ENCODE measurements at regions not wholly inside any gene's neighbourhood (a gene's known extent, or its start where the extent isn't known, plus 50 kb on each side); places are given as distances from the start of the nearest gene placed in this dataset.
A peak's percentile ranks its signal among the peaks of the same experiment; 100 is the strongest.

GRCh38 chr2:226426292-226426736 lies 373.3 kb downstream of the IRS1 start:
- no peak for DNase-seq

- no peak for DNase-seq
These were observed 374.6 kb downstream of the IRS1 start for GRCh38 chr2:226424971-226425370.

- DNase-seq: peak; percentile 27
These were observed 376.1 kb downstream of the IRS1 start for GRCh38 chr2:226423498-226423960.

GRCh38 chr2:226420646-226421045 lies 379.0 kb downstream of the IRS1 start:
- no peak for DNase-seq

- DNase-seq: no peak
These were observed 381.1 kb downstream of the IRS1 start for GRCh38 chr2:226418521-226418920.

GRCh38 chr2:226414335-226414734 lies 385.3 kb downstream of the IRS1 start:
- no peak for DNase-seq

- DNase-seq: no peak
These were observed 386.0 kb downstream of the IRS1 start for GRCh38 chr2:226413498-226414130.

GRCh38 chr2:226411727-226412360 lies 387.8 kb downstream of the IRS1 start:
- DNase-seq: no peak

- no peak for DNase-seq
These were observed 388.4 kb downstream of the IRS1 start for GRCh38 chr2:226411205-226411604.

GRCh38 chr2:226410247-226410835 lies 389.3 kb downstream of the IRS1 start:
- DNase-seq: no peak

- DNase-seq: no peak
These were observed 390.5 kb downstream of the IRS1 start for GRCh38 chr2:226409134-226409533.

GRCh38 chr2:226408141-226408540 lies 391.5 kb downstream of the IRS1 start:
- no peak for DNase-seq

GRCh38 chr2:226407135-226407534 lies 392.5 kb downstream of the IRS1 start:
- DNase-seq: no peak

- DNase-seq: no peak
These were observed 394.2 kb downstream of the IRS1 start for GRCh38 chr2:226405465-226405864.

GRCh38 chr2:226403369-226403768 lies 396.3 kb downstream of the IRS1 start:
- no peak for DNase-seq

GRCh38 chr2:226399006-226399405 lies 400.6 kb downstream of the IRS1 start:
- DNase-seq: no peak

- DNase-seq: no peak
These were observed 401.0 kb downstream of the IRS1 start for GRCh38 chr2:226398580-226398979.

- DNase-seq: no peak
These were observed 403.1 kb downstream of the IRS1 start for GRCh38 chr2:226396541-226396940.

GRCh38 chr2:226387499-226387942 lies 412.1 kb downstream of the IRS1 start:
- no peak for DNase-seq

GRCh38 chr2:226383461-226383860 lies 416.2 kb downstream of the IRS1 start:
- no peak for DNase-seq

- no peak for DNase-seq
These were observed 418.9 kb downstream of the IRS1 start for GRCh38 chr2:226380679-226381078.

GRCh38 chr2:226378753-226379705 lies 420.6 kb downstream of the IRS1 start:
- DNase-seq: no peak
